Testis (tissue), 2 donors: ENCODE measurements at regions not wholly inside any gene's neighbourhood (a gene's known extent, or its start where the extent isn't known, plus 50 kb on each side); places are given as distances from the start of the nearest gene placed in this dataset.

ENCODE experiments used
- DNase-seq: peaks from one replicate; pipeline ENCODE4 v3.0.0-alpha.2; 2019
- H3K27ac ChIP-seq, 2 donors: fragments of 200-600 bp; sonication (generic); one replicate each; pipeline ENCODE4 v1.5.1; 2019
- H3K27me3 ChIP-seq: fragments of 200-600 bp; sonication (generic); one replicate; pipeline ENCODE4 v1.5.1; 2019
- H3K36me3 ChIP-seq: fragments of 200-600 bp; sonication (generic); one replicate; pipeline ENCODE4 v1.5.1; 2017; ENCODE audit warnings: low read depth; ENCODE audit errors: missing control alignments
- H3K4me1 ChIP-seq: fragments of 200-600 bp; sonication (generic); one replicate; pipeline ENCODE4 v1.5.1; 2019
- H3K4me3 ChIP-seq, 2 donors: fragments of 200-600 bp; sonication (generic); one replicate each; pipeline ENCODE4 v1.5.1; 2017 to 2019
- H3K9me3 ChIP-seq: fragments of 200-600 bp; sonication (generic); one replicate; pipeline ENCODE4 v1.5.1; 2017
- CTCF ChIP-seq, 3 experiments: fragments of 450-650 bp in 2 of 3; fragments of 200-600 bp in 1 of 3; sonication (generic) in 1 of 3; IDR thresholded peaks; one replicate each; pipeline ENCODE4 v1.5.1; 2016 to 2019; ENCODE audit warnings: antibody characterized with exemption in 3 of 3, mild to moderate bottlenecking in 2 of 3, moderate library complexity in 1 of 3
- POLR2A ChIP-seq: fragments of 450-650 bp; IDR thresholded peaks from one replicate; pipeline ENCODE4 v1.6.1; 2017; ENCODE audit warnings: antibody characterized with exemption, mild to moderate bottlenecking, moderate library complexity
- WGBS, 2 donors: methylation state at CpG; one replicate each; pipeline ENCODE4 v1.1.5; 2018; 5-methylcytosine and 5-hydroxymethylcytosine counted together
- intact Hi-C: fragments of 100-400 bp; cut with DNase I; formaldehyde crosslinking; loops from one replicate; pipeline ENCODE4 v1.15.1; 2023; ENCODE audit warnings: low total_unique reads

GRCh38 chr5:1963358-1963757, 80.6 kb upstream of the IRX4 start:
- 92 to 95% methylated on average over 12 of the region's 12 CpGs for WGBS, 2 donors
- intact Hi-C loops = no loop called here

GRCh38 chr5:1962619-1963355, 80.1 kb upstream of the IRX4 start:
- Histone ChIP-seq H3K27me3 (no peaks in the 10 kb centered on the region), H3K4me1 (peaks cover 4% of the 10 kb centered on the region), H3K27ac (no peak overlapping the region), H3K9me3 (no peaks in the 10 kb centered on the region), H3K36me3 (no peaks in the 10 kb centered on the region), H3K4me3 (no peak overlapping the region)
- no peak for DNase-seq
- intact Hi-C loops = no loop called here
- 91 to 92% methylated on average over 13 of the region's 13 CpGs for WGBS, 2 donors
- TF ChIP-seq POLR2A = no peak

More at GRCh38 chr5:1963358-1963757, 80.6 kb upstream of the IRX4 start:
- no peak overlapping the region for H3K27ac ChIP-seq
- DNase-seq = no peak
- no peaks in the 10 kb centered on the region for H3K27me3 ChIP-seq
- peaks cover 5% of the 10 kb centered on the region for H3K4me1 ChIP-seq
- H3K36me3 ChIP-seq = no peaks in the 10 kb centered on the region
- no peaks in the 10 kb centered on the region for H3K9me3 ChIP-seq
- no peak overlapping the region for H3K4me3 ChIP-seq
- no peak for TF ChIP-seq POLR2A
- no peak for TF ChIP-seq CTCF (IDR thresholded peaks at IDR 0.05)

GRCh38 chr5:1961952-1962595, 79.3 kb upstream of the IRX4 start:
- TF ChIP-seq POLR2A (no peak), CTCF (IDR thresholded peaks at IDR 0.05) (no peak)
- no peak overlapping the region for H3K27ac ChIP-seq
- H3K27me3 ChIP-seq = no peaks in the 10 kb centered on the region
- no peaks in the 10 kb centered on the region for H3K36me3 ChIP-seq
- DNase-seq = no peak
- no peaks in the 10 kb centered on the region for H3K9me3 ChIP-seq
- H3K4me1 ChIP-seq = no peaks in the 10 kb centered on the region
- no peak overlapping the region for H3K4me3 ChIP-seq
- intact Hi-C loops = no loop called here
- WGBS, 2 donors = 83 to 85% methylated on average over 24 to 25 of the region's 25 CpGs

GRCh38 chr5:1961304-1961946, 78.7 kb upstream of the IRX4 start:
- no peak for DNase-seq
- Histone ChIP-seq H3K4me1 (no peaks in the 10 kb centered on the region), H3K27ac (no peak overlapping the region), H3K9me3 (no peaks in the 10 kb centered on the region), H3K36me3 (no peaks in the 10 kb centered on the region), H3K4me3 (no peak overlapping the region), H3K27me3 (no peaks in the 10 kb centered on the region)
- intact Hi-C loops = no loop called here
- TF ChIP-seq POLR2A = no peak
- TF ChIP-seq CTCF (IDR thresholded peaks at IDR 0.05) = no peak
- 89 to 90% methylated on average over 7 to 14 of the region's 14 CpGs for WGBS, 2 donors

- H3K4me1 ChIP-seq = no peaks in the 10 kb centered on the region
- intact Hi-C loops = no loop called here
- H3K27me3 ChIP-seq = no peaks in the 10 kb centered on the region
- H3K9me3 ChIP-seq = no peaks in the 10 kb centered on the region
- H3K27ac ChIP-seq = no peak overlapping the region
- H3K4me3 ChIP-seq = no peak overlapping the region
- WGBS, 2 donors = 80 to 81% methylated on average over 8 of the region's 8 CpGs
- DNase-seq = no peak
- H3K36me3 ChIP-seq = no peaks in the 10 kb centered on the region
- TF ChIP-seq CTCF (IDR thresholded peaks at IDR 0.05) = no peak
Measured at GRCh38 chr5:1960595-1961303, 78.0 kb upstream of the IRX4 start.
